ENCODE measurements at regions not wholly inside any gene's neighbourhood (a gene's known extent, or its start where the extent isn't known, plus 50 kb on each side); places are given as distances from the start of the nearest gene placed in this dataset.

DNA sequence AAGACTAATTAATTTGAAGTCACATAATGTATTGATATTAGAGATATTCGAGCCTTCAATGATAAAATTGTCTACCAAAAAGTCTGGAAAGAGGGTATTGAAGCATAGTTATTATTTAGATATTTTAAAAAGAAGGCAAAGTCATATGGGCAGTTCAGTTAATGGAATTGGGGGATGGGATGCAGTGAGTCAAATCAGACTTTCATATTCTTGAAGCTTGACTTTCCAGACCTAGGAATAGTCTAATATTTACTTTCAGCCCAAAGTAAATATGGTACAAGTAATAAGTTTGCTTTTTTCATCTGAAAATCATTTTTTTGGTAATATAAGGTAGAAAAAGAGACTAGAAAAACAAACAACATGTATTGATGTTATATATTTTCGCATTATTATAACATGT, 2017.8 kb downstream of the C4orf33 start:
- H3K4me3 Mint-ChIP-seq, result no peak overlapping the region
- Histone ChIP-seq H2AFZ (ENCODE audit: insufficient read depth, low read depth, low read length, poor library complexity, severe bottlenecking) (no peak overlapping the region), H3K4me2 (replicated peaks; ENCODE audit: low read depth, low read length, poor library complexity, severe bottlenecking) (no peak overlapping the region), H3K79me2 (ENCODE audit: control insufficient read depth, insufficient read depth, low read length) (no peaks in the 10 kb centered on the region), H3K9ac (ENCODE audit: low read length) (no peak overlapping the region), H3K9me3 (ENCODE audit: control extremely low read depth in 1 of 3, control insufficient read depth in 2 of 3, insufficient read depth in 1 of 3, low read length in 2 of 3) (no peaks in the 10 kb centered on the region), H3K4me3 (ENCODE audit: control extremely low read depth in 1 of 5, extremely low read depth in 1 of 5, insufficient read depth in 1 of 5, low read depth in 2 of 5, low read length in 4 of 5) (no peak overlapping the region), H3K27ac (ENCODE audit: low read length in 2 of 2) (no peak overlapping the region), H3K27me3 (replicated peaks in 1 of 4; ENCODE audit: control extremely low read depth in 1 of 4, control insufficient read depth in 3 of 4, insufficient read depth in 4 of 4, low read length in 3 of 4) (no peaks in the 10 kb centered on the region), H3K36me3 (replicated peaks in 1 of 2; ENCODE audit: control extremely low read depth in 1 of 2, control insufficient read depth in 1 of 2, extremely low read depth in 1 of 2, insufficient read depth in 2 of 2, low read length in 1 of 2) (no peaks in the 10 kb centered on the region), H4K20me1 (ENCODE audit: control insufficient read depth, insufficient read depth, low read length, poor library complexity, severe bottlenecking) (no peaks in the 10 kb centered on the region), H3K4me1 (ENCODE audit: control insufficient read depth in 2 of 2, insufficient read depth in 2 of 2, low read length in 2 of 2) (no peaks in the 10 kb centered on the region)
- H3K4me1 Mint-ChIP-seq, result no peaks in the 10 kb centered on the region
- H3K9me3 Mint-ChIP-seq (ENCODE audit: insufficient read depth), result peaks cover 3% of the 10 kb centered on the region
- DNase-seq (no peak), ATAC-seq (ENCODE audit: low read depth) (no peak)
- no peak overlapping the region for H3K27ac Mint-ChIP-seq
- H3K27me3 Mint-ChIP-seq, result no peaks in the 10 kb centered on the region
- intact Hi-C loops (cut with micrococcal nuclease), result no loop called here
- WGBS (ENCODE audit: insufficient coverage), result no CpG with 5 or more reads among the region's 2 CpGs
- CTCF ChIA-PET, result no interaction called here
- POLR2A ChIA-PET, result no interaction called here
- TF ChIP-seq, protein P1, sequence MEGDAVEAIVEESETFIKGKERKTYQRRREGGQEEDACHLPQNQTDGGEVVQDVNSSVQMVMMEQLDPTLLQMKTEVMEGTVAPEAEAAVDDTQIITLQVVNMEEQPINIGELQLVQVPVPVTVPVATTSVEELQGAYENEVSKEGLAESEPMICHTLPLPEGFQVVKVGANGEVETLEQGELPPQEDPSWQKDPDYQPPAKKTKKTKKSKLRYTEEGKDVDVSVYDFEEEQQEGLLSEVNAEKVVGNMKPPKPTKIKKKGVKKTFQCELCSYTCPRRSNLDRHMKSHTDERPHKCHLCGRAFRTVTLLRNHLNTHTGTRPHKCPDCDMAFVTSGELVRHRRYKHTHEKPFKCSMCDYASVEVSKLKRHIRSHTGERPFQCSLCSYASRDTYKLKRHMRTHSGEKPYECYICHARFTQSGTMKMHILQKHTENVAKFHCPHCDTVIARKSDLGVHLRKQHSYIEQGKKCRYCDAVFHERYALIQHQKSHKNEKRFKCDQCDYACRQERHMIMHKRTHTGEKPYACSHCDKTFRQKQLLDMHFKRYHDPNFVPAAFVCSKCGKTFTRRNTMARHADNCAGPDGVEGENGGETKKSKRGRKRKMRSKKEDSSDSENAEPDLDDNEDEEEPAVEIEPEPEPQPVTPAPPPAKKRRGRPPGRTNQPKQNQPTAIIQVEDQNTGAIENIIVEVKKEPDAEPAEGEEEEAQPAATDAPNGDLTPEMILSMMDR (IDR thresholded peaks at IDR 0.05), result no peak
- TF ChIP-seq EZH2 (IDR thresholded peaks at IDR 0.05; ENCODE audit: borderline replicate concordance, insufficient read depth, low read depth, low read length, poor library complexity, severe bottlenecking), result no peak

DNA sequence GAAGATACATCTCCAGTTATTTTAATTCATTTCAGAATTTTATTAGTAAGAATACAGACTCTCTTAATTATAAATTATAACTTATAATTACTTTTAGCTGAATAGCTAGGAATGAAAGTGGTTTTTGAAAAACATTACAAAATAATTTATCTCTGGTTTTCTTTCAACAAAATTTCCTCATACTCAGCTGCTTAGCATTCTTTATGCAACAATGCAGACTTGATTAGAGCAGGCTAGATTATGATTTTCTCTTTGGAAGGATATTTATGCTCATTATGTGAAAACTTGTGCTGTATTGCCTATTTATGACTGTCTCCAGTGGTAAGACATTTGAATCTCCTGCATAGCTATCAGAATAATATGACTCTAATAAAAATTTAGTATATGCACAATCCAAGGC, 2023.7 kb downstream of the C4orf33 start:
- Histone ChIP-seq H3K4me3 (ENCODE audit: control extremely low read depth in 1 of 5, extremely low read depth in 1 of 5, insufficient read depth in 1 of 5, low read depth in 2 of 5, low read length in 4 of 5) (no peak overlapping the region), H3K4me2 (replicated peaks; ENCODE audit: low read depth, low read length, poor library complexity, severe bottlenecking) (no peak overlapping the region), H3K4me1 (ENCODE audit: control insufficient read depth in 2 of 2, insufficient read depth in 2 of 2, low read length in 2 of 2) (no peaks in the 10 kb centered on the region), H3K9me3 (ENCODE audit: control extremely low read depth in 1 of 3, control insufficient read depth in 2 of 3, insufficient read depth in 1 of 3, low read length in 2 of 3) (no peaks in the 10 kb centered on the region), H3K36me3 (replicated peaks in 1 of 2; ENCODE audit: control extremely low read depth in 1 of 2, control insufficient read depth in 1 of 2, extremely low read depth in 1 of 2, insufficient read depth in 2 of 2, low read length in 1 of 2) (no peaks in the 10 kb centered on the region), H3K9ac (ENCODE audit: low read length) (no peak overlapping the region), H2AFZ (ENCODE audit: insufficient read depth, low read depth, low read length, poor library complexity, severe bottlenecking) (no peak overlapping the region), H3K27me3 (replicated peaks in 1 of 4; ENCODE audit: control extremely low read depth in 1 of 4, control insufficient read depth in 3 of 4, insufficient read depth in 4 of 4, low read length in 3 of 4) (no peaks in the 10 kb centered on the region), H3K27ac (ENCODE audit: low read length in 2 of 2) (no peak overlapping the region), H3K79me2 (ENCODE audit: control insufficient read depth, insufficient read depth, low read length) (no peaks in the 10 kb centered on the region), H4K20me1 (ENCODE audit: control insufficient read depth, insufficient read depth, low read length, poor library complexity, severe bottlenecking) (no peaks in the 10 kb centered on the region)
- Mint-ChIP-seq H3K27me3 (no peaks in the 10 kb centered on the region), H3K27ac (no peak overlapping the region), H3K4me1 (no peaks in the 10 kb centered on the region), H3K4me3 (no peak overlapping the region), H3K9me3 (ENCODE audit: insufficient read depth) (no peaks in the 10 kb centered on the region)
- intact Hi-C loops (cut with micrococcal nuclease), result no loop called here
- ATAC-seq (ENCODE audit: low read depth) (no peak), DNase-seq (no peak)
- CTCF ChIA-PET, result no interaction called here
- TF ChIP-seq, protein P1 (IDR thresholded peaks at IDR 0.05), result no peak
- TF ChIP-seq EZH2 (IDR thresholded peaks at IDR 0.05; ENCODE audit: borderline replicate concordance, insufficient read depth, low read depth, low read length, poor library complexity, severe bottlenecking), result no peak
- POLR2A ChIA-PET, result no interaction called here

Data from B cell (primary cell).